HEK293 (cell line): ENCODE measurements at regions not wholly inside any gene's neighbourhood (a gene's known extent, or its start where the extent isn't known, plus 50 kb on each side); places are given as distances from the start of the nearest gene placed in this dataset.

Source experiments
- CTCF ChIA-PET: fragments of 350-600 bp; formaldehyde crosslinking; extraction: SDS; loops from one replicate; lab custom pipeline; 2021; ENCODE audit warnings: antibody characterized with exemption; lab: Yijun Ruan, JAX
- POLR2A ChIA-PET: fragments of 300-600 bp; formaldehyde crosslinking; extraction: SDS; loops from one replicate; lab custom pipeline; 2020; ENCODE audit warnings: antibody characterized with exemption, inconsistent platforms; lab: Yijun Ruan, JAX
- H3K27ac ChIP-seq: fragments of 200-500 bp; sonication (Bioruptor generic); 2 replicates; pipeline ENCODE4 v1.5.1; 2014; ENCODE audit warnings: low read depth, low read length, control low read depth, inconsistent platforms; ENCODE audit errors: extremely low read depth
- H3K36me3 ChIP-seq, 2 experiments: fragments of 200-500 bp in 1 of 2; sonication (Bioruptor generic) in 1 of 2; 1 replicate in 1 of 2; 2 replicates in 1 of 2; pipeline ENCODE4 v1.5.1; 2014 to 2017; ENCODE audit warnings: inconsistent platforms in 2 of 2, low read length in 2 of 2; ENCODE audit not compliant: control insufficient read depth in 2 of 2, insufficient read depth in 1 of 2
- H3K4me1 ChIP-seq: fragments of 200-500 bp; sonication (Bioruptor generic); 2 replicates; pipeline ENCODE4 v1.5.1; 2014; ENCODE audit warnings: mild to moderate bottlenecking, low read length, inconsistent platforms; ENCODE audit not compliant: control insufficient read depth, insufficient read depth
- H3K4me3 ChIP-seq: 2 replicates; pipeline ENCODE4 v1.5.1; 2011; ENCODE audit warnings: low read depth, mild to moderate bottlenecking, control low read depth, low read length, moderate library complexity
- H3K9me3 ChIP-seq: fragments of 200-500 bp; sonication (Bioruptor generic); 2 replicates; pipeline ENCODE4 v1.5.1; 2014; ENCODE audit warnings: low read depth, low read length, inconsistent platforms; ENCODE audit not compliant: control insufficient read depth, insufficient read depth
- BCL11B ChIP-seq: fragments of 450-650 bp; formaldehyde crosslinking; IDR thresholded peaks from 2 replicates; pipeline ENCODE4 v1.5.1; 2016; ENCODE audit warnings: low read depth, missing biosample characterization, missing genetic modification characterization
- HOXA7 ChIP-seq: sonication (generic); formaldehyde crosslinking; IDR thresholded peaks from 2 replicates; pipeline ENCODE4 v1.8.1; 2022; ENCODE audit warnings: missing genetic modification reagents, borderline replicate concordance
- ZFP37 ChIP-seq: fragments of 450-650 bp; formaldehyde crosslinking; IDR thresholded peaks from 2 replicates; pipeline ENCODE4 v1.5.1; 2016; ENCODE audit warnings: missing biosample characterization, missing genetic modification characterization
- ZFP41 ChIP-seq: fragments of 450-650 bp; formaldehyde crosslinking; IDR thresholded peaks from 2 replicates; pipeline ENCODE4 v1.5.1; 2016; ENCODE audit warnings: missing biosample characterization, missing genetic modification characterization, borderline replicate concordance
- ZNF10 ChIP-seq: fragments of 450-650 bp; formaldehyde crosslinking; IDR thresholded peaks from 2 replicates; pipeline ENCODE4 v1.5.1; 2017; ENCODE audit warnings: missing biosample characterization, missing genetic modification characterization
- ZNF133 ChIP-seq: fragments of 450-650 bp; formaldehyde crosslinking; IDR thresholded peaks from 2 replicates; pipeline ENCODE4 v1.5.1; 2016; ENCODE audit warnings: missing biosample characterization, missing genetic modification characterization
- ZNF223 ChIP-seq: fragments of 450-650 bp; formaldehyde crosslinking; IDR thresholded peaks from 2 replicates; pipeline ENCODE4 v1.5.1; 2016; ENCODE audit warnings: missing biosample characterization, missing genetic modification characterization
- ZNF37A ChIP-seq: fragments of 450-650 bp; IDR thresholded peaks from 2 replicates; pipeline ENCODE4 v1.5.1; 2018; ENCODE audit warnings: missing biosample characterization, missing genetic modification characterization
- ZNF426 ChIP-seq: fragments of 450-650 bp; formaldehyde crosslinking; IDR thresholded peaks from 2 replicates; pipeline ENCODE4 v1.5.1; 2017; ENCODE audit warnings: missing biosample characterization, missing genetic modification characterization, mild to moderate bottlenecking, inconsistent platforms, moderate library complexity
- ZNF548 ChIP-seq: fragments of 450-650 bp; formaldehyde crosslinking; IDR thresholded peaks from 2 replicates; pipeline ENCODE4 v1.5.1; 2016; ENCODE audit warnings: missing biosample characterization, missing genetic modification characterization
- ZNF660 ChIP-seq: fragments of 450-650 bp; IDR thresholded peaks from 2 replicates; pipeline ENCODE4 v1.5.1; 2018; ENCODE audit warnings: missing biosample characterization, mild to moderate bottlenecking, missing genetic modification characterization
- ZNF664 ChIP-seq: fragments of 450-650 bp; formaldehyde crosslinking; IDR thresholded peaks from 2 replicates; pipeline ENCODE4 v1.5.1; 2016; ENCODE audit warnings: missing biosample characterization, missing genetic modification characterization
- ZNF843 ChIP-seq: fragments of 450-650 bp; formaldehyde crosslinking; IDR thresholded peaks from 2 replicates; pipeline ENCODE4 v1.5.1; 2016; ENCODE audit warnings: missing biosample characterization, missing genetic modification characterization
- TF ChIP-seq, protein P1 (sequence below): fragments of 450-650 bp; formaldehyde crosslinking; IDR thresholded peaks from 2 replicates; pipeline ENCODE4 v1.5.1; 2017; ENCODE audit warnings: missing biosample characterization, missing genetic modification characterization
- TF ChIP-seq, protein P2 (sequence below): fragments of 450-650 bp; formaldehyde crosslinking; conservative IDR thresholded peaks from 2 replicates; pipeline ENCODE4 v1.5.1; 2016; ENCODE audit warnings: low read depth, missing biosample characterization, missing genetic modification characterization

DNA sequence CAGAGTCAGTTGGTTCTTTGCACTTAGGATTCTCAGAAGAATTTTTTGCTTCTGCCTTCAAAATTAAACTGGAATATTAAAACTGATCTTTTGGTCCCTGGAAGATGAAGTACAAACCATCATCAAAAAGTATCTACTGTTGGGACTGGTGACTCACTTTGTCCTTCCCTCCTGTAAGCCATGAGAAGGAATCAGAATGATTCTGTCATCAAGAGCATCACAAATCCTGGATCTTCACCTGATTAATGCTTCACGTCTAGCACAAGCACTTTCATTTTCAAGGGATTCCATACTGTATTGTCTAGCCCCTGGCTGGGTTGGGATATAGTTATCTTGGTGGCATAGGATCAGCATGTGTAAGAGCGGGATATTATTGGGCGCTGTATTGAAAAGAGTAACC lies 69.3 kb upstream of the CYP1B1 start:
- ChIA-PET CTCF (no interaction called here), POLR2A (no interaction called here)
- H3K36me3 ChIP-seq, result no peaks in the 10 kb centered on the region
- H3K9me3 ChIP-seq, result no peaks in the 10 kb centered on the region
- peaks cover 4% of the 10 kb centered on the region; the same call in 1 of the 2 replicates for H3K4me1 ChIP-seq
- H3K4me3 ChIP-seq, result no peak overlapping the region
- no peak overlapping the region for H3K27ac ChIP-seq
- TF ChIP-seq ZNF10 (tag by site-specific recombination), result 0 out of 2 replicates have a peak, but pooled peaks have one; percentile 31
- TF ChIP-seq BCL11B (tag by site-specific recombination), result no peak
- TF ChIP-seq, all 188 proteins: peak for 1

GRCh38 chr2:38142627-38143026 lies 66.7 kb upstream of the CYP1B1 start:
- POLR2A ChIA-PET, result no interaction called here
- Histone ChIP-seq H3K4me1 (peaks cover 4% of the 10 kb centered on the region; the same call in 1 of the 2 replicates), H3K4me3 (no peak overlapping the region), H3K9me3 (no peaks in the 10 kb centered on the region), H3K27ac (no peak overlapping the region), H3K36me3 (no peaks in the 10 kb centered on the region)
- TF ChIP-seq ZFP37 (tag by site-specific recombination) (no peak), ZFP41 (no peak)
- CTCF ChIA-PET, result no interaction called here

GRCh38 chr2:38141501-38141900 lies 65.5 kb upstream of the CYP1B1 start:
- no peaks in the 10 kb centered on the region for H3K36me3 ChIP-seq
- H3K27ac ChIP-seq, result no peak overlapping the region
- no peak for TF ChIP-seq HOXA7 (CRISPR knock-in tag)
- TF ChIP-seq ZNF37A (tag by site-specific recombination), result no peak
- TF ChIP-seq ZNF426, result no peak
- no peak for TF ChIP-seq ZNF660 (tag by site-specific recombination)
- TF ChIP-seq, protein P1, sequence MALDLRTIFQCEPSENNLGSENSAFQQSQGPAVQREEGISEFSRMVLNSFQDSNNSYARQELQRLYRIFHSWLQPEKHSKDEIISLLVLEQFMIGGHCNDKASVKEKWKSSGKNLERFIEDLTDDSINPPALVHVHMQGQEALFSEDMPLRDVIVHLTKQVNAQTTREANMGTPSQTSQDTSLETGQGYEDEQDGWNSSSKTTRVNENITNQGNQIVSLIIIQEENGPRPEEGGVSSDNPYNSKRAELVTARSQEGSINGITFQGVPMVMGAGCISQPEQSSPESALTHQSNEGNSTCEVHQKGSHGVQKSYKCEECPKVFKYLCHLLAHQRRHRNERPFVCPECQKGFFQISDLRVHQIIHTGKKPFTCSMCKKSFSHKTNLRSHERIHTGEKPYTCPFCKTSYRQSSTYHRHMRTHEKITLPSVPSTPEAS (tag by site-specific recombination), result no peak
- TF ChIP-seq ZFP37 (tag by site-specific recombination), result no peak
- no peak for TF ChIP-seq ZNF548
- TF ChIP-seq ZNF223 (tag by site-specific recombination), result no peak
- TF ChIP-seq ZNF664 (tag by site-specific recombination), result no peak
- TF ChIP-seq, protein P2, sequence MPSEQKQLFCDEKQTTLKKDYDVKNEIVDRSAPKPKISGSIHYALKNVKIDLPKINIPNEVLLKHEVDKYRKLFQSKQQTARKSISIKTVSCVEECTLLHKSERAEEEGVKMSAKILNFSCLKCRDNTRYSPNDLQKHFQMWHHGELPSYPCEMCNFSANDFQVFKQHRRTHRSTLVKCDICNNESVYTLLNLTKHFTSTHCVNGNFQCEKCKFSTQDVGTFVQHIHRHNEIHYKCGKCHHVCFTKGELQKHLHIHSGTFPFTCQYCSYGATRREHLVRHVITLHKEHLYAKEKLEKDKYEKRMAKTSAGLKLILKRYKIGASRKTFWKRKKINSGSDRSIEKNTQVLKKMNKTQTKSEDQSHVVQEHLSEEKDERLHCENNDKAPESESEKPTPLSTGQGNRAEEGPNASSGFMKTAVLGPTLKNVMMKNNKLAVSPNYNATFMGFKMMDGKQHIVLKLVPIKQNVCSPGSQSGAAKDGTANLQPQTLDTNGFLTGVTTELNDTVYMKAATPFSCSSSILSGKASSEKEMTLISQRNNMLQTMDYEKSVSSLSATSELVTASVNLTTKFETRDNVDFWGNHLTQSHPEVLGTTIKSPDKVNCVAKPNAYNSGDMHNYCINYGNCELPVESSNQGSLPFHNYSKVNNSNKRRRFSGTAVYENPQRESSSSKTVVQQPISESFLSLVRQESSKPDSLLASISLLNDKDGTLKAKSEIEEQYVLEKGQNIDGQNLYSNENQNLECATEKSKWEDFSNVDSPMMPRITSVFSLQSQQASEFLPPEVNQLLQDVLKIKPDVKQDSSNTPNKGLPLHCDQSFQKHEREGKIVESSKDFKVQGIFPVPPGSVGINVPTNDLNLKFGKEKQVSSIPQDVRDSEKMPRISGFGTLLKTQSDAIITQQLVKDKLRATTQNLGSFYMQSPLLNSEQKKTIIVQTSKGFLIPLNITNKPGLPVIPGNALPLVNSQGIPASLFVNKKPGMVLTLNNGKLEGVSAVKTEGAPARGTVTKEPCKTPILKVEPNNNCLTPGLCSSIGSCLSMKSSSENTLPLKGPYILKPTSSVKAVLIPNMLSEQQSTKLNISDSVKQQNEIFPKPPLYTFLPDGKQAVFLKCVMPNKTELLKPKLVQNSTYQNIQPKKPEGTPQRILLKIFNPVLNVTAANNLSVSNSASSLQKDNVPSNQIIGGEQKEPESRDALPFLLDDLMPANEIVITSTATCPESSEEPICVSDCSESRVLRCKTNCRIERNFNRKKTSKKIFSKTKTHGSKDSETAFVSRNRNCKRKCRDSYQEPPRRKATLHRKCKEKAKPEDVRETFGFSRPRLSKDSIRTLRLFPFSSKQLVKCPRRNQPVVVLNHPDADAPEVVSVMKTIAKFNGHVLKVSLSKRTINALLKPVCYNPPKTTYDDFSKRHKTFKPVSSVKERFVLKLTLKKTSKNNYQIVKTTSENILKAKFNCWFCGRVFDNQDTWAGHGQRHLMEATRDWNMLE (tag by site-specific recombination), result no peak
- no peak for TF ChIP-seq ZNF843
- TF ChIP-seq ZNF133 (tag by site-specific recombination), result no peak
- ChIA-PET POLR2A (no interaction called here), CTCF (interaction anchor here (0.6 kb wide), 1 partner anchor 133 kb away, joined by 3 read pairs; no protein-coding TSS in a partner anchor)
- no peak overlapping the region for H3K4me3 ChIP-seq
- H3K4me1 ChIP-seq, result no peaks in the 10 kb centered on the region; the same call in 1 of the 2 replicates
- H3K9me3 ChIP-seq, result no peaks in the 10 kb centered on the region
